Loucy (cell line): ENCODE measurements at regions not wholly inside any gene's neighbourhood (a gene's known extent, or its start where the extent isn't known, plus 50 kb on each side); places are given as distances from the start of the nearest gene placed in this dataset.

Experiments used
- H2AFZ ChIP-seq: fragments of 200-600 bp; sonication (generic); 2 replicates; pipeline ENCODE4 v1.6.0; 2016; ENCODE audit warnings: antibody characterized with exemption, mild to moderate bottlenecking, low read length, moderate library complexity
- H3F3A ChIP-seq: fragments of 200-600 bp; 2 replicates; pipeline ENCODE4 v1.6.0; 2016; ENCODE audit warnings: antibody characterized with exemption, low read depth, mild to moderate bottlenecking
- H3K27me3 ChIP-seq: fragments of 200-600 bp; sonication (generic); 2 replicates; pipeline ENCODE4 v1.6.1; 2014; ENCODE audit warnings: low read length, mild to moderate bottlenecking; ENCODE audit not compliant: insufficient read depth, poor library complexity, severe bottlenecking
- H3K36me3 ChIP-seq: fragments of 200-600 bp; sonication (generic); 2 replicates; pipeline ENCODE4 v1.6.1; 2016; ENCODE audit warnings: low read length; ENCODE audit not compliant: insufficient read depth
- H3K4me1 ChIP-seq: fragments of 200-600 bp; sonication (generic); 2 replicates; pipeline ENCODE4 v1.5.1; 2014; ENCODE audit warnings: low read length, mild to moderate bottlenecking; ENCODE audit not compliant: insufficient read depth, poor library complexity, severe bottlenecking
- H3K4me2 ChIP-seq: fragments of 200-600 bp; sonication (generic); 2 replicates; pipeline ENCODE4 v1.6.0; 2014; ENCODE audit warnings: antibody characterized with exemption, low read length, low read depth, mild to moderate bottlenecking; ENCODE audit not compliant: poor library complexity, severe bottlenecking
- H3K4me3 ChIP-seq: fragments of 200-600 bp; sonication (generic); 2 replicates; pipeline ENCODE4 v1.5.1; 2014; ENCODE audit warnings: low read length, mild to moderate bottlenecking, mixed read lengths; ENCODE audit not compliant: poor library complexity, severe bottlenecking
- H3K79me2 ChIP-seq: fragments of 200-600 bp; sonication (generic); 2 replicates; pipeline ENCODE4 v1.6.1; 2014; ENCODE audit warnings: low read length; ENCODE audit not compliant: insufficient read depth
- H3K9ac ChIP-seq: fragments of 200-600 bp; sonication (generic); 2 replicates; pipeline ENCODE4 v1.6.0; 2014; ENCODE audit warnings: mild to moderate bottlenecking, low read depth, low read length, moderate library complexity; ENCODE audit not compliant: poor library complexity, severe bottlenecking
- H3K9me2 ChIP-seq: fragments of 200-600 bp; sonication (generic); replicated peaks from 2 replicates; pipeline ENCODE4 v1.6.1; 2016; ENCODE audit warnings: low read depth, low read length, mixed read lengths
- H3K9me3 ChIP-seq: fragments of 200-600 bp; sonication (generic); 2 replicates; pipeline ENCODE4 v1.6.1; 2014; ENCODE audit warnings: mild to moderate bottlenecking, antibody characterized with exemption, low read length, low read depth; ENCODE audit not compliant: insufficient read depth
- H4K20me1 ChIP-seq: fragments of 200-600 bp; sonication (generic); 2 replicates; pipeline ENCODE4 v1.6.0; 2014; ENCODE audit warnings: antibody characterized with exemption, low read length, mild to moderate bottlenecking; ENCODE audit not compliant: insufficient read depth, poor library complexity, severe bottlenecking
- EZH2phosphoT487 ChIP-seq: fragments of 200-600 bp; IDR thresholded peaks from 2 replicates; pipeline ENCODE4 v1.6.1; 2018; ENCODE audit warnings: antibody characterized with exemption, mild to moderate bottlenecking, moderate library complexity, borderline replicate concordance
- TF ChIP-seq, protein P1 (sequence below): fragments of 200-600 bp; sonication (generic); conservative IDR thresholded peaks from 2 replicates; pipeline ENCODE4 v1.5.1; 2014; ENCODE audit warnings: mild to moderate bottlenecking, antibody characterized with exemption, low read length

DNA sequence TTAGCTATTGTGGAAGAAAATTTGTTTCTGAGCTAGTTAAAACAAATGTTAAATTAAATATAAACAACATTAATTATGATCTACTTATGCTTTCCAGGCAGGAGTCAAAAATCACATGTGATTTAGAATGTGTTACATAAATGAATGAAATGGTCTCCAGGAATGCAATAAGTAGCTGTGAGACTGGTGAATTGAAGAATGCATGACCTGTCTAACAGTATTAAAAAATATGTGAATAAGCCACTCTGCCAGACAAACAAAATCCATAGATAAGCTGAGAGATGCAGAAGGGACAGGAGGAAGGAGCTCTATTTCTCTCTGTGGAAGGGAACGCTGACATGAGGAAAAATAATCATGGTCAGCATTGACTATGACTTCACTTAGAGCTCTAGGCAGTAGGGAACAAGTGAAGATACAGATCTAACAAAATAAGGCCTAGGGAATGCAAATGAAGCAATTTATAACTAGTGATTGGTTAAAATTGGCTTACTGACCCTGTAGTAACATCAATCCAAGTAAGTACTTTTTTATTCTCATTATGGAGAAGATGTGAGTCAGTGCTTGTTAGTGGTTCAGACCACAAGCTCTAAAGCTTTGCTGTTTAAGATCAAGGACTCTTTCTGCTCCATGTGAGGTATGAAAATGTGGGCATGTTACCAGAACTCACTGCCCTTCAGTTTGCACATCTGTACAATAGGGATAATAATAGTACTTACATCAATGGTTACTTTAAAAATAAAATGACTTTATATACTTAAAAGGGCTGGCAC lies 432.6 kb downstream of the MMUT start:
- no peak for TF ChIP-seq EZH2phosphoT487
- Histone ChIP-seq H3K9me2 (no peaks in the 10 kb centered on the region), H3K4me3 (no peak overlapping the region), H3K36me3 (no peaks in the 10 kb centered on the region), H3K27me3 (no peaks in the 10 kb centered on the region), H3K9me3 (no peaks in the 10 kb centered on the region), H2AFZ (no peak overlapping the region), H3K4me2 (no peak overlapping the region), H3K9ac (no peak overlapping the region), H3K79me2 (no peaks in the 10 kb centered on the region), H3K4me1 (no peaks in the 10 kb centered on the region), H4K20me1 (no peaks in the 10 kb centered on the region), H3F3A (no peaks in the 10 kb centered on the region)

DNA sequence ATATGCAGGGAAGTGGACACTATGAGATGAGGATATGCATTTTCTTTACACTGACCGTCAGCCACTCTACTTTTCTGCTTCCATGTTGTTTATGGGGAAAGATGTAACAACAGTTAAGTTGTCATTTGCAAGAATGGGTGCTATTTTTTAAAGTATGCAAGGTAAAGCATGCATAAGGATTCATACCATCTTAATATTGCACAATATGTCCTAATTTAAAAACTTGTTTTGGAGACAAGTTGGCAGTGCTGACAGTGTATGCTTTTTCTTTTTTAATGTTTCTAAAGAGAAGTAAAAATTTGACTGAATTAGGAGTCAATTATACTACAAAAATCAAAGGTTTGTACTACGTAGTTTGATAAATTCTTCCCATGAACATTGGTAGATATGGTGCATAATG lies 435.4 kb downstream of the MMUT start:
- no peak overlapping the region for H3K4me3 ChIP-seq
- H3K4me2 ChIP-seq, result no peak overlapping the region
- no peaks in the 10 kb centered on the region for H3K36me3 ChIP-seq
- no peaks in the 10 kb centered on the region for H4K20me1 ChIP-seq
- no peaks in the 10 kb centered on the region for H3K4me1 ChIP-seq
- no peak for TF ChIP-seq EZH2phosphoT487
- TF ChIP-seq, protein P1, sequence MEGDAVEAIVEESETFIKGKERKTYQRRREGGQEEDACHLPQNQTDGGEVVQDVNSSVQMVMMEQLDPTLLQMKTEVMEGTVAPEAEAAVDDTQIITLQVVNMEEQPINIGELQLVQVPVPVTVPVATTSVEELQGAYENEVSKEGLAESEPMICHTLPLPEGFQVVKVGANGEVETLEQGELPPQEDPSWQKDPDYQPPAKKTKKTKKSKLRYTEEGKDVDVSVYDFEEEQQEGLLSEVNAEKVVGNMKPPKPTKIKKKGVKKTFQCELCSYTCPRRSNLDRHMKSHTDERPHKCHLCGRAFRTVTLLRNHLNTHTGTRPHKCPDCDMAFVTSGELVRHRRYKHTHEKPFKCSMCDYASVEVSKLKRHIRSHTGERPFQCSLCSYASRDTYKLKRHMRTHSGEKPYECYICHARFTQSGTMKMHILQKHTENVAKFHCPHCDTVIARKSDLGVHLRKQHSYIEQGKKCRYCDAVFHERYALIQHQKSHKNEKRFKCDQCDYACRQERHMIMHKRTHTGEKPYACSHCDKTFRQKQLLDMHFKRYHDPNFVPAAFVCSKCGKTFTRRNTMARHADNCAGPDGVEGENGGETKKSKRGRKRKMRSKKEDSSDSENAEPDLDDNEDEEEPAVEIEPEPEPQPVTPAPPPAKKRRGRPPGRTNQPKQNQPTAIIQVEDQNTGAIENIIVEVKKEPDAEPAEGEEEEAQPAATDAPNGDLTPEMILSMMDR, result no peak
- H3K9ac ChIP-seq, result no peak overlapping the region
- no peaks in the 10 kb centered on the region for H3K9me3 ChIP-seq
- H3K27me3 ChIP-seq, result no peaks in the 10 kb centered on the region
- no peaks in the 10 kb centered on the region for H3K9me2 ChIP-seq
- no peaks in the 10 kb centered on the region for H3K79me2 ChIP-seq
- no peaks in the 10 kb centered on the region for H3F3A ChIP-seq
- no peak overlapping the region for H2AFZ ChIP-seq

DNA sequence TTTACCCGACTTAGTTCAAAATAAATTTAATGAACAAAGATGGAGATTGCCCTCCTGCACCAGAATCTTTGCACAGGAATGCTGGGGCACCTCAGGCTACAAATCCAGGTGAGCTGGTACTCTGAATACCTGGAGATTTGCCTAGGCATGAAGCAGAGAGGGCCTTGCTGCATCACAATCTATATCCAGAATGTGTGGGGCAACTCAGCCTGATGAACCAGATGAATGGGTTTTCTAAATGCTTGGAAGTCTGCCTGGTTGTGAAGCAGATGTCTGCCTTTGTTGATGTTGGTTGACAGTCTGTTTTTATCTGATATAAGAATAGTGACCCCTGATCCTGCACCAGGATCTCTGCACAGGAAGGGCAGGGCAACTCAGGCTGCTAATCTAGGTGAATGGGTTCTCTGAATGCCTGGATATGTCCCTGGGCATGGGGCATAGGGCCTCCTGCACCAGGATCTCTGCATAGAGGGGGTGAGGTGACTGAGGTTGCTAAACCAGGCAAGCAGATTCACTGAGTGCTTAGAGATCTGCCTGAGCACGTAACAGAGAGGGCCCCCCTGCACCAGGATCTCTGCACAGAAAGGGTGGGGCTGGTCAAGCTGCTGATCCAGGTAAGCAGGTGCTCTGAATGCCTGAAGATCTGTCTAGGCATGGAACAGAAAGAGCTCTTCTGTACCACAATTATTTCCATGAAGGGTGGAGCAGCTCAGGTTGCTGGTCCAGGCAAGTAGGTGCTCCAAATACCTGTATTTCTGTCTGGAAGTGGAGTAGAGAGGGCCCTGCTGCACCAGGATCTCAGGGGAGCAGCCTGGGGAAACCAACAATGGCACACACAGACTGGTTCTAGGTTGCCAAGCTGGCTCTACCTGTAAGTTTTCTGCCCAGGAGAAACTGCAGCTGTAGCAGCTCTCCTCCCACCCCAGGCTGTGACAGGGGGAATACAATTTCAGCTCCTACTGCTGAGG lies 437.5 kb downstream of the MMUT start:
- Histone ChIP-seq H3K9me2 (no peaks in the 10 kb centered on the region), H3K9ac (no peak overlapping the region), H3K4me3 (no peak overlapping the region), H3K4me1 (no peaks in the 10 kb centered on the region), H3K79me2 (no peaks in the 10 kb centered on the region), H2AFZ (no peak overlapping the region), H3K4me2 (no peak overlapping the region), H4K20me1 (no peaks in the 10 kb centered on the region), H3K27me3 (no peaks in the 10 kb centered on the region), H3K36me3 (no peaks in the 10 kb centered on the region), H3F3A (no peaks in the 10 kb centered on the region), H3K9me3 (no peaks in the 10 kb centered on the region)
- no peak for TF ChIP-seq EZH2phosphoT487
- TF ChIP-seq, protein P1, result no peak
